ENCODE measurements at regions not wholly inside any gene's neighbourhood (a gene's known extent, or its start where the extent isn't known, plus 50 kb on each side); places are given as distances from the start of the nearest gene placed in this dataset.

GRCh38 chr12:58069268-58069963 lies 128.0 kb downstream of the ATP23 start:
- Mint-ChIP-seq H3K27ac (ENCODE audit: unreplicated experiment) (no peak overlapping the region), H3K27me3 (ENCODE audit: insufficient read depth, unreplicated experiment) (no peaks in the 10 kb centered on the region), H3K36me3 (ENCODE audit: insufficient read depth, unreplicated experiment) (no peaks in the 10 kb centered on the region), H3K4me3 (ENCODE audit: unreplicated experiment) (no peak overlapping the region), H3K4me1 (ENCODE audit: low read depth, unreplicated experiment) (no peaks in the 10 kb centered on the region), H3K9me3 (ENCODE audit: unreplicated experiment) (no peaks in the 10 kb centered on the region)
- TF ChIP-seq, protein P1, sequence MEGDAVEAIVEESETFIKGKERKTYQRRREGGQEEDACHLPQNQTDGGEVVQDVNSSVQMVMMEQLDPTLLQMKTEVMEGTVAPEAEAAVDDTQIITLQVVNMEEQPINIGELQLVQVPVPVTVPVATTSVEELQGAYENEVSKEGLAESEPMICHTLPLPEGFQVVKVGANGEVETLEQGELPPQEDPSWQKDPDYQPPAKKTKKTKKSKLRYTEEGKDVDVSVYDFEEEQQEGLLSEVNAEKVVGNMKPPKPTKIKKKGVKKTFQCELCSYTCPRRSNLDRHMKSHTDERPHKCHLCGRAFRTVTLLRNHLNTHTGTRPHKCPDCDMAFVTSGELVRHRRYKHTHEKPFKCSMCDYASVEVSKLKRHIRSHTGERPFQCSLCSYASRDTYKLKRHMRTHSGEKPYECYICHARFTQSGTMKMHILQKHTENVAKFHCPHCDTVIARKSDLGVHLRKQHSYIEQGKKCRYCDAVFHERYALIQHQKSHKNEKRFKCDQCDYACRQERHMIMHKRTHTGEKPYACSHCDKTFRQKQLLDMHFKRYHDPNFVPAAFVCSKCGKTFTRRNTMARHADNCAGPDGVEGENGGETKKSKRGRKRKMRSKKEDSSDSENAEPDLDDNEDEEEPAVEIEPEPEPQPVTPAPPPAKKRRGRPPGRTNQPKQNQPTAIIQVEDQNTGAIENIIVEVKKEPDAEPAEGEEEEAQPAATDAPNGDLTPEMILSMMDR (IDR thresholded peaks at IDR 0.05; ENCODE audit: insufficient read depth in 1 of 2, low read depth in 1 of 2, low read length in 1 of 2, severe bottlenecking in 1 of 2, unreplicated experiment in 1 of 2) = no peak
- ChIA-PET POLR2A (no interaction called here), CTCF (no interaction called here)
- no TSS peak for BruUV-seq (replicated peaks)
- Histone ChIP-seq H3K4me3 (ENCODE audit: low read depth, low read length) (no peak overlapping the region), H3K27me3 (replicated peaks; ENCODE audit: control insufficient read depth, insufficient read depth, low read length) (no peaks in the 10 kb centered on the region), H3K4me1 (no peaks in the 10 kb centered on the region), H3K36me3 (ENCODE audit: control insufficient read depth, insufficient read depth, low read length) (no peaks in the 10 kb centered on the region), H3K9me3 (no peaks in the 10 kb centered on the region)
- intact Hi-C loops (cut with micrococcal nuclease; ENCODE audit: unreplicated experiment) = no loop called here
- no peak for DNase-seq

DNA sequence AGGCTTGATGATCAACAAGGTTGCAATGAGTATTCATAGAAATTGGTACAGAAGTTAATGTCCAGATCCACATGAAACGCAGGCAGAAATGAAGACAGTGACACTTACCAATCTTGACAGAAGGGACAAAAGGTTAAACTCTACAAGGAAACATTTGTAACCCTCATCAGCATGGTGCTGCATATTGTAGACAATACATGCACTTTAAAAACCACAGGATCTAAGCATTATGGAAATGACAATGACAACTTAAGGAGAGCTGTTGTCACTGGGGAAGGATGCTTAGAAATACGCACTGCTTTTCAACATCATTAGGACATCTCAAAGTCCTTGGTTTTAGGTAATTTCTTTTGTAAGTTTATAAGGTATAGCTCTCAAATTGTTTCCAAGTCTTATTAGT lies 130.6 kb downstream of the ATP23 start:
- DNase-seq = no peak
- no peaks in the 10 kb centered on the region for H3K27me3 Mint-ChIP-seq (ENCODE audit: insufficient read depth, unreplicated experiment)
- H3K4me1 Mint-ChIP-seq (ENCODE audit: low read depth, unreplicated experiment) = no peaks in the 10 kb centered on the region
- no peaks in the 10 kb centered on the region for H3K36me3 Mint-ChIP-seq (ENCODE audit: insufficient read depth, unreplicated experiment)
- intact Hi-C loops (cut with micrococcal nuclease; ENCODE audit: unreplicated experiment) = no loop called here
- H3K4me3 ChIP-seq (ENCODE audit: low read depth, low read length) = no peak overlapping the region
- no peaks in the 10 kb centered on the region for H3K27me3 ChIP-seq (replicated peaks; ENCODE audit: control insufficient read depth, insufficient read depth, low read length)
- TF ChIP-seq, protein P1 (IDR thresholded peaks at IDR 0.05; ENCODE audit: insufficient read depth in 1 of 2, low read depth in 1 of 2, low read length in 1 of 2, severe bottlenecking in 1 of 2, unreplicated experiment in 1 of 2) = no peak
- H3K9me3 ChIP-seq = no peaks in the 10 kb centered on the region
- ChIA-PET CTCF (no interaction called here), POLR2A (no interaction called here)
- H3K36me3 ChIP-seq (ENCODE audit: control insufficient read depth, insufficient read depth, low read length) = no peaks in the 10 kb centered on the region
- BruUV-seq (replicated peaks) = no TSS peak
- no peak overlapping the region for H3K4me3 Mint-ChIP-seq (ENCODE audit: unreplicated experiment)
- no peak overlapping the region for H3K27ac Mint-ChIP-seq (ENCODE audit: unreplicated experiment)
- no peaks in the 10 kb centered on the region for H3K4me1 ChIP-seq
- no peaks in the 10 kb centered on the region for H3K9me3 Mint-ChIP-seq (ENCODE audit: unreplicated experiment)

DNA sequence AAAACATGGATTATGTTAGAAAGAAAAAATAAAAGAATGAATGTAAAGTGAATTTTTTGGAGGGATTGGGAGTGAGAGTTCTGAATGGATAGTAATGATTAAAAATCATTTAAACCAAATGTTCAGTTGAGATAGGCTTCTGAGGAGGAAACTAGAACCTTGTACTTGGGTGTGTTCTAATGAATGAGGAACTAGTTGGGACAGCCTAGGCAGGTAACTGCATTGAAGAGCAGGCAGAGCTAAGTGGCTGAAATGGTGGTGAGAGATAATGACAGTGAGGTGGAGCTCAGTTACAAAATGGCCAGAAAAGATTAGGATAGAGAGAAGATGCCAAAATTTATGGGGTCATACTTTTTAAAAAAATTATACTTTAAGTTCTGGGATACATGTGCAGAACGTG lies 132.9 kb downstream of the ATP23 start:
- DNase-seq = no peak
- no peak overlapping the region for H3K4me3 Mint-ChIP-seq (ENCODE audit: unreplicated experiment)
- ChIA-PET POLR2A (no interaction called here), CTCF (no interaction called here)
- intact Hi-C loops (cut with micrococcal nuclease; ENCODE audit: unreplicated experiment) = no loop called here
- Histone ChIP-seq H3K4me1 (no peaks in the 10 kb centered on the region), H3K4me3 (ENCODE audit: low read depth, low read length) (no peak overlapping the region), H3K27me3 (replicated peaks; ENCODE audit: control insufficient read depth, insufficient read depth, low read length) (no peaks in the 10 kb centered on the region), H3K36me3 (ENCODE audit: control insufficient read depth, insufficient read depth, low read length) (no peaks in the 10 kb centered on the region), H3K9me3 (no peaks in the 10 kb centered on the region)
- H3K9me3 Mint-ChIP-seq (ENCODE audit: unreplicated experiment) = no peaks in the 10 kb centered on the region
- TF ChIP-seq, protein P1 (IDR thresholded peaks at IDR 0.05; ENCODE audit: insufficient read depth in 1 of 2, low read depth in 1 of 2, low read length in 1 of 2, severe bottlenecking in 1 of 2, unreplicated experiment in 1 of 2) = no peak
- no peaks in the 10 kb centered on the region for H3K27me3 Mint-ChIP-seq (ENCODE audit: insufficient read depth, unreplicated experiment)
- H3K36me3 Mint-ChIP-seq (ENCODE audit: insufficient read depth, unreplicated experiment) = no peaks in the 10 kb centered on the region
- no TSS peak for BruUV-seq (replicated peaks)
- H3K27ac Mint-ChIP-seq (ENCODE audit: unreplicated experiment) = no peak overlapping the region
- H3K4me1 Mint-ChIP-seq (ENCODE audit: low read depth, unreplicated experiment) = no peaks in the 10 kb centered on the region
